Dermis microvascular lymphatic vessel endothelial cell (primary cell): ENCODE measurements at regions not wholly inside any gene's neighbourhood (a gene's known extent, or its start where the extent isn't known, plus 50 kb on each side); places are given as distances from the start of the nearest gene placed in this dataset.
A peak's percentile ranks its signal among the peaks of the same experiment; 100 is the strongest.
"Not testable (repeated sequence)": the region's sequence is repeated elsewhere in the genome, so short reads cannot be mapped to it uniquely, and the experiment has no call there.

Source experiments
- DNase-seq, 2 donors: peaks; one replicate each; pipeline versions ENCODE4 v3.0.0 to v3.0.0-alpha.2; 2010; ENCODE audit warnings: low read depth in 2 of 2

DNA sequence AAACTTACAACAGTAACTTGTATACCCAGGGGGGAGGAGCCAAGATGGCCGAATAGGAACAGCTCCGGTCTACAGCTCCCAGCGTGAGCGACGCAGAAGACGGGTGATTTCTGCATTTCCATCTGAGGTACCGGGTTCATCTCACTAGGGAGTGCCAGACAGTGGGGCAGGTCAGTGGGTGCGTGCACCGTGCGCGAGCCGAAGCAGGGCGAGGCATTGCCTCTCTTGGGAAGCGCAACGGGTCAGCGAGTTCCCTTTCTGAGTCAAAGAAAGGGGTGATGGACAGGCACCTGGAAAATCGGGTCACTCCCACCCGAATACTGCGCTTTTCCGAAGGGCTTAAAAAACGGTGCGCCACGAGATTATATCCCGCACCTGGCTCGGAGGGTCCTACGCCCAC is 278.8 kb downstream of the FAM47B start:
- not testable (repeated sequence) for DNase-seq

- DNase-seq, result no peak
Observed at GRCh38 chrX:35244088-35244741, 301.6 kb downstream of the FAM47B start.

GRCh38 chrX:35244796-35245508 is 302.4 kb downstream of the FAM47B start:
- no peak for DNase-seq

GRCh38 chrX:35251226-35251625 is 308.6 kb downstream of the FAM47B start:
- no peak for DNase-seq

- DNase-seq, result no peak
Observed at GRCh38 chrX:35276115-35276514, 333.5 kb downstream of the FAM47B start.

GRCh38 chrX:35285289-35285962 is 342.8 kb downstream of the FAM47B start:
- no peak for DNase-seq

DNA sequence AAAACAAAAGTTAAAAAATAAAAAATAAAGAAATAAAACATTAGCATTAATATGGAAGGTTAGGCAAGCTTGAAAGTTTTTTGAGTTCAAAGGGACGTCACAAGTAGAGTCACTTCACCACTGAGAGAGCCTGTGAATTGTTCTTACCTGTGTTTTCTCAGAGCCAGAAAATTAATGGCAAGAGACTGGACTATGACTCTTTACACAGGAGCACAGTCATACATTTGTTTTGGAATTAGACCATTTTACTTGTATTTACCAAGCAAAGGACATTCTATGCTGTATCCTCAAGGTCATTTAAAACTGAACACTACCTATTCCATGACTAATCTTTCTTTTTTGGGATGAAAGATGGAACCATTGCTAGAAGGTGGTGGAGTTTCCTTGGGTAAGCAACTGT is 346.1 kb downstream of the FAM47B start:
- DNase-seq, result no peak

DNA sequence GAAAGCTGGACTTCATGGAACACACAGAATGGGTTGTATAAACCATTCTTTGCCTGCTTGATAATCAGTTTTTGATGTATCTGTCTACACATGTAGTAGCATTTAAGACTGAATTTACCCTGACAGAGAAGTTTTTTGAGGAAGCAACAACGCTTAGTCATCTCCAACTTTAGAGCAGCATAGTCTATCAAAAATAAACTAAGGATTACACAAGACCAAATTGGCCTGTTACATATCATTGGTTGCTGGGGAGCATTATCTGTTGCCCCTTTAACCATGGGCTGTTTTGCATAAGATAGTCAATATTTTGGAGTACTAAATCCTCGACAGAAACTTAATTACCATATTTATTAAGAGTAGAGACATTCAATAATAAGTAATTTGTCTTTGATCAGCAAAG is 347.4 kb downstream of the FAM47B start:
- no peak for DNase-seq

DNA sequence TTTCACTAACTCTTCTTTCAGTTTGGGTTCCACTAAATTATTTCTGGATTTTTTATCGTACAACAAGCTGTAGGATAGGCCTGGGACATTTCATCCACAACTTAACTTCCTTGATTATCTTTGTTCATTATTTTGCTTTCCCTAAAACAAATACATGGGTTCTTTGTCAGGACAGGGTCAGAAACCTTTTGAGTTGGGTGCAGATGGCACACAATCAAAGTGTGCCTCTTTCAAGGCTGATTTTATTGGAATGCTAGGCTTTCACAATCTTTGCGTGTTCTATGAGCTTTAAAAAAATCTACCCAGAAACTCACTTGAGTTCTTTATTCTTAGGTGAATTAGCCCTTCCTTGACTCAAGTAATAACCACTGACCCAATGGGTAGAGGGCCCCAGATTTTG is 348.4 kb downstream of the FAM47B start:
- no peak for DNase-seq

DNA sequence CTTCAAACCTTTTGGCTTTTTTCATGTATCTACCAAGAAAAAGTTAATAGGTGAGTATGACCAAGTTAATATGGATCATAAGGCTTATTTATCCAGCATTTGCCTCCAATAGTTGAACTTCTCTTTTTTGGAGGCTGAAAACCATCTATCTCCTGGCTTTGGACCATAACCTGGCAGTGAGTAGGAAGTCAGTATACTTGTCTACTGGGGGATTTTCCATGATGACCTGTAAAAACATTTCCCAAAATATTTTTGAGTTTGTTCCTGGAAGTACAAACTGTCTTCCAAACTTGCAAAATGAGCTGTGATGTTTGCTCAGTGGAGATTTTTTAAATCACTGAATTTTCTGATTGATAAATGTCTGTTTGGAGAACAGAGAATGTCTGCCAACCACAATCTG is 349.9 kb downstream of the FAM47B start:
- DNase-seq, result no peak

DNA sequence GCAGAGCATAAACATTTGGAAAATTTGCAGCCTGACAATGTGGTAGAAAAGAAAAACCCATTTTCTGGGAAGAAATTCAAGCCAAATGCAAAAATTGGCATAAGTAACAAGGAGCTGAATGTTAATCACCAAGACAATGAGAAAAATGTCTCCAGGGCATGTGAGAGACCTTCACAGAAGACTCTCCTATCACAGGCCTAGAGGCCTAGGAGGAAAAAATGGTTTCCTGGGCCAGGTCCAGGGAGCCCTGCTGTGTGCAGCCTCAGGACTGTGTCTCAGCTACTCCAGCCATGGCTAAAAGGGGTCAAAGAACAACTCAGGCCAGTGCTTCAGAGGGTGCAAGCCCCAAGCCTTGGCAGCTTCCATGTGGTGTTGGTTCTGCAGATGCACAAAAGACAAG is 362.4 kb downstream of the FAM47B start:
- not testable (repeated sequence) for DNase-seq

DNA sequence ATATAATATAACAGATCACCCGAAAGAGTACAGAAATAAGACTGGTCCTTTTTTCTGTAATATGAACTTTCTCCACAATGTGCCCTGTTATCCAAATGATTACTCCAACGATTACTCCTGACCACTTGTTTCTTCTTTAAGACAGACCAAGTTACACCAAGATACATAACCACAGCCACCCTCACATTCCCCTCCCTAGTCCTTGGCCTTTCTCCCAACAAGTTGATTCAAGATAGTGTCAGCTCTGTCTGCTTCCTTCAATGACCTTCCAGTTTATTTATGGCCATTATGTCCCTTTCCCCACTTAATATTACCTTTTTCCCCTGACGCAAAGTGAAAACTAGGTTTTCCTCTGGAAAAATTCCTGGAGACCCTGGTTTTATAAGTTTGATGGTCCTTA is 397.2 kb downstream of the FAM47B start:
- no peak for DNase-seq

- DNase-seq, result no peak
Observed at GRCh38 chrX:35340465-35340864, 397.9 kb downstream of the FAM47B start.

DNA sequence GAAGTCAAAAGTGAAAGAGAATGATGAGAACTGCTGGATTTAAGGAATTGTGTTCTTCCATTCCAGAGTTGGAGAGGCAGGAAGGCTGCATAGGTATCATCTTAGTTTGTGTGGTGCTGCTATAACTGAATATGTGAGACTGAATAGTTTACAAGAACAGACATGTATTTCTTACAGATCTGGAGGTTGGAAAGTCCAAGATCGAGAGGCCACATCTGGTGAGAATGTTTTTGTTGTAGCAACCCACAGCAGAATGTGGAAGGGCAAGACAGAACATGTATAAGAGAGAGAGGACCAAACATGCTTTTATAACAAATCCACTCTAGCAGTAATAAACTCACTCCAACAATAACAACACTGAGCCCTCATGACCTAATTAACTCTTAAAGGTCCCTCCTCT is 408.6 kb downstream of the FAM47B start:
- no peak for DNase-seq

DNA sequence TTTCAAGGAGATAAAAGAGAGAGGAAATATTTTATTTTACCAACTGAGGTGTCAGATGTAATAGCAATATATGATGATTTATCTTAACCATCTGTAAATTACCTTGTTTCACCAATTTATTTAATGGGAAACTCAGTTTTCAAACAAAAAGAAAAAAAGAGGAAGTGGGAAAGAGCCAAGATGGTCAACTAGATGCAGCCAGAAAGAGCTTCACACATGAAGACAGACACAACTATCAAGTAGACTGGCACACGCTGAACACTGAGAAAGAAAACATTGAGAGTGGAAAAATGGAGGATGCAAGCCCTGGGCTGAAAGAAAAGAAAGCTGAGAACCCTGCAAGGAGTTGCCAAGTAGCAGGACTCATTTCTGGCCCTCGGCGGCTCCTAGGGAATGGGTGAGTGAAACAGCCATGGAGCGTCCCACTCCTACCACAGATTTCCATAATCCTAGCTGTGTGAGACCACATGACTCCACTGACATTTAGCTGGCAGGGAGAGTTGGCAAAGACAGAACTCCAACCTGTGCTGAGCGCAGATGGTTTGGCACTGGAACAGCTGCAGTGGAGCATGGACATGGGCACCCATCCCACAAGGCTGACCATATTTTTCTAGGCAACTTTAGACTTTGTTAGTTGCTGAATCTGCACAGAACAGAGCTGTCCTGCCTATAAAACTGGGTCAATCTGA is 409.3 kb downstream of the FAM47B start:
- no peak for DNase-seq

DNA sequence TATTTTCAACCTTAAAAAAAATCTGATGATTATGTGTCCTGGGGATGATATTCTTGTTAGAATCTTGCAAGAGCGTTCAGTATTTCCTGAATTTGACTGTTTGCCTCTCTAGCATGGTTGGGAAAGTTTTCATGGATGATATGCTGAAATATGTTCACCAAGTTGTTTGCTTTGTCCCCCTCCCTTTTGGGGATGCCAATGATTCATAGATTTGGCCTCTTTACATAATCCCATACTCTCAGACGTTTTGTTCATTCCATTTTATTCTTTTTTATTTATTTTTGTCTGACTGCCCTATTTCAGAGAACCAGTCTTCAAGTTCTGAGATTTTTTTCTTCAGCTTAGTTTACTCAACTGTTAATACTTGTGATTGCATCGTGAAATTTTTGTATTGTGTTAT is 415.1 kb downstream of the FAM47B start:
- no peak for DNase-seq

GRCh38 chrX:35362866-35363265 is 420.3 kb downstream of the FAM47B start:
- no peak for DNase-seq

GRCh38 chrX:35374116-35374515 is 424.0 kb upstream of the MAGEB16 start:
- DNase-seq, result no peak

DNA sequence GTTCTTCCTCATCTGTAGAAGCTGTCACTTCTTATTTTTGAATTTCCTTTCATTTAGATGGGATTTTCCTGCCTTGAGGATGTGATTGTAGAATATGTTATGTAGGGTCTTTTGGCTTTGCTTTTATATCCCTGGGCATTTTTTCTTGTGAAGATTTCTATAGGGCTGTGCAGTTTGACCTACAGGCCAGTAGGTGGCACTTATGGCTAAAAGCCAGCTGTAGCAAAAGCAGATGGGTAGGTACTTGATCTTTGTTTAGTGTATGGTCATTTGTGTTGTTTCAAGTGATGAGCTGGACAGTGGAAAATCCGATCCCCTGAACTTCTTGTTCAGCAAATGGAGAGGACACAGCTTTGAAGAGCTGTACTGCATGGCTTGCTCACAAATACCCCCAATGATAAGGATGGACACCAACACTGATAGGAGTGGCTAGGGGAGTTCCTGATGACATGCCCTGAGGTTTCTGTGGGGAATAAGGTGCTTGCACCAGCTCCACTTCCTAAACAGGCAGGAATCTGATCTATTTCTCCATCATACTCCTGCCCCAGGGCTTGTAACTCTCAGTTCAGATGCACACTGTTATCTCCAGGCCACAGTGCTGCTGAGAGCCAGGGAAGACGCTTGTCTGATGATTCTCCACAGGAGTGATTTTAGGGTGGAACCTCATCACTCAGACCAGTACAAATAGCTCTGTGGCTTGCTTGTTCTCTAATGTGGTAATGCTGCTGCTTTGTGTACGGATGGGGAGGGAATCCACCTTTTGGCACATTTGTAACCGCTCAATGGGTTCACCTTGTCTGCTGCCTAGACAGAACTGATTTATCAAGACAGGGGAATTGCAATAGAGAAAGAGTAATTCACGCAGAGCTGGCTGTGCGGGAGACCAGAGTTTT is 417.1 kb upstream of the MAGEB16 start:
- peak in 1 of 2 donors; percentile 4 for DNase-seq

- not testable (repeated sequence) for DNase-seq
Observed at GRCh38 chrX:35381709-35382108, 416.4 kb upstream of the MAGEB16 start.

- DNase-seq, result no peak
Observed at GRCh38 chrX:35382966-35383365, 415.2 kb upstream of the MAGEB16 start.
